SKM-1 (cell line): ENCODE measurements at regions not wholly inside any gene's neighbourhood (a gene's known extent, or its start where the extent isn't known, plus 50 kb on each side); places are given as distances from the start of the nearest gene placed in this dataset.
"Not testable (repeated sequence)": the region's sequence is repeated elsewhere in the genome, so short reads cannot be mapped to it uniquely, and the experiment has no call there.

Experiments used
- DNase-seq: peaks from one replicate; lab custom pipeline; 2025; ENCODE audit not compliant: unreplicated experiment; lab: John Stamatoyannopoulos, UW

DNA sequence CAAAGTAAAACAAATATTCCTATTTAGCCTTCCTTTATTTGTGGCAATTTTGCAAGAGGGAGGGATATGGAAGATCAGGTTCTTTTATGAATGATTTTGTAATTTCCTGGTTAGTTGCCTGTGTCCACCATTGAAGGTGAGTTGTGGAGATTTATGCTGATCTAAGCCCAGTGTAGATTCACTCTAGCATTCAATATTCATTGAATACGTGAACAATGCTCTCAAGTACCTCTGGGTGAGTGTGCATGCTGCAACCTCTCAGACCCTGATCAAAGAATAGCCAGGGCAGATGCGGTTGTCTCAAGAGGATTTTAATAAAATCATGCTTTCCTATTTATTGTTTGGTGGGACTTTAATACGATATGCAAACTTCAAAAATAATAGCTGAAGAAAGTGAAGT, 628.4 kb downstream of the SPRY1 start:
- no peak for DNase-seq

DNA sequence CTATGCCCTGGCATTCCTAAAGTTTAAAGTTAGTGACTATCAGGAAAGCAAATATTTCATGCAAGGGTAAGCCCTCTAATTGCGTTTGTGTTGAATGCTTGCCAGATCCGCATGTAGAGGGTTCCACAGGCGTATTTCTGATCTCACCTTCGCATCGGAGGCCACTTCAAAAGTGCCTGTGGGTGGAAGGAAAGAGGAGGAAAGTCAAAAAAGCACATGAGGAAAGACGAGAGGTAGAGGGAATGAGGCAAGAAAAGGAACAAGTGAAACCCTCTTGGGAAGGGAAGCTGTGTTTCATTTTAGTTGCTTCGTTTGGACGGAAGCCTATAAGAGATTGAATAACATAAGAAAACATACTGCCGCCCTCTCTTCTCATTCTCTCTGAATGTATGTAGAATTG, 628.8 kb downstream of the SPRY1 start:
- DNase-seq: no peak

DNA sequence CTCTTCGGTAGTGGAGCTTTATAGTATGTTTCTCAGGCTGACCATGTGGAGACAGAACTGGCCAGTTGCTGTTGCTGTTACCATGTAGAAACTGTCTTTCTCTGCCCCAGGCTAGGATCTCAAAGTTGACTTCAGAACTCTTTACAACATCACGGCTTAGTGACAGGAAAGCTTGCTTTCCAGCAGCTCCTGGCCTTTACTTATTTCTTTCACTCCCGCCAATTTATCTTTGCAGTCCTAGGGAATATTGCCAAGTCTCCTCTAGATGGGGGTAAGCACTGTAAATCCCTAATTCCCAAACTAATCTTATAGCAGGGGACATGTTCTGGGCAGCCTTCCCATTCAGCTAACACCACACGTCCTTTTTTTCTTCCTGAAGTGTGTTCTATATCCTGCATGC, 631.6 kb downstream of the SPRY1 start:
- DNase-seq: no peak

DNA sequence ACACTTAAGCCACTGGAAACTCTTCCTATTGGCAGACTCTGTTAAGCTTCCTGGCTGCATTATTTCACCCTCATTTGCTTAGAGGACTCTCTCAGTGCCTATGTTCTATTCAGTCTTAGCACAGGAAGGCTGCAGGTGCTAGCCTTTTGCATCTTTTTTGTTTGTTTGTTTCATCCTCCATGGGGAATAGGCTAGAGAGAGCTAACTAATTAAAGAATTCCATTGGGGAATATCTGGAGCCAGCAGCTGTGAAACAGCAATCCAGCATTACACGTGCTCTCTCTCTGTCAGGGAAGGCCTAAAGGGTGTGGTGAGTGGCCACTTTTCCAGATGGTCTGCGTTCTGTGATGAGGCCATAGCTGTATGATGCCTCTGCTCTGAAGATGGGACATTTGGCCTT, 633.6 kb downstream of the SPRY1 start:
- no peak for DNase-seq

DNA sequence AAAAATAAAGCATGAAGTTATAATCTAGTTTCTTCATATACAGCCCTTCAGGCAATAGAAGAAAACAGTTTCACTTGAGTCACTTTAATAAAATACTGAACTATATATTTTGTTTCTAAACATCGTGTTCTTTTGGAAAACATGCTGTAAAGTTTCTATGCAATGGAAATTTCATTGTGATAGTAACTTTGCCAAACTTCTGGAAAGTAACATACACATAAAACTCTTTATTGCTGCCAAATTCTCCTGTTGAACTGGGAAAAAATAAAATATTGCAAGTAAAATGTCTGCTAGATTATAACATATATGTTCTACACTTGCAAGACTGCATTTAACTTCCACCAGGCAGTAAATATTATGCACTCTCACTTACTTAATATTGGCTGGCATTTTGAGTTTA, 635.4 kb downstream of the SPRY1 start:
- DNase-seq: no peak

DNA sequence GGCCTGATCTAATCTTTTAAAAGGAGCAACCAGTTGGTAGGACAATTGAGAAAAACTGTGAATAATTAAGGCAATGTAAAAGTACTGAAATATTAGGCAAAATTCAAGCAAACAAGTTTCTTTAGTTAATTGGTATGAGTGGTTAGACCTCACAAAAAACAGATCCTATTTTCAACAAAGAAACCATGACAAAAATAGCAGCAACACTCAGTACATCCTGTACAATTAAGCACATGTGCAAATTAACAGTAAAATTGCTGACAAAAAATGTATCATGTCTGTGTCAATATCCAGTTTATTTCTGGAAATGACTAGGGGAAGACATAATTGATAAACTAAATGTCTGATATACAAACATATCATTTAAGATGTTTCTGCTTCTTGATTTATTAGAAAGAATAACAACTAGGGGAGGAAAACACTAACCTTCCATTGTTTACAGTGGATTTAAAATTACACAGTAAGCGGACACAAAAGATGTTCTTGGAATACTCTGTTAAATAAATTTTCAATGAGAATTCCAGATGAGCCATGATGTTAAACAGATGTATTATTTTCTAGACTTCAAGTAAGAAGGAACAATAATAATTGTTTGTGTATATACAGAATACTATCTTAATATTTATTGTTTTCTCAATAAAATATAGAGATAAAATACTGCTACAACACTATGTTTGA, 638.9 kb downstream of the SPRY1 start:
- DNase-seq: no peak

DNA sequence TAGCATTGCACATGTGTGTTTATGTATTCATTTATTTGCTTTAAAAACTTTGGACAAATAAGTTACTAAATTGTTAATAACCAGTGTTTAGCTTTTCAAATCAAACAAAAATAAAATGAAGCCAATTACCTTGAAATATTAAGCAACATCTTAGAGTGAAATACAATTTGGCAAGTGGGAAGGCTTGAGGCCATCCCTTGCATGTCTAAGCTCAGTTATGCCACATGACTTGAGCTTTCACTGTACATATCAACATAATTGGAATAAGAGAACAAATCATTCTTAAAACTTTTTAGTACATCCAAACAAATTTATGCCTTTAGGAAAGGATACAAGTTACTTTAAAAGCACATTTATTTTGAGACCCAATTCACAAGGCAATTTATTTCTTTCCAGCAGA, 640.6 kb downstream of the SPRY1 start:
- DNase-seq: no peak

DNA sequence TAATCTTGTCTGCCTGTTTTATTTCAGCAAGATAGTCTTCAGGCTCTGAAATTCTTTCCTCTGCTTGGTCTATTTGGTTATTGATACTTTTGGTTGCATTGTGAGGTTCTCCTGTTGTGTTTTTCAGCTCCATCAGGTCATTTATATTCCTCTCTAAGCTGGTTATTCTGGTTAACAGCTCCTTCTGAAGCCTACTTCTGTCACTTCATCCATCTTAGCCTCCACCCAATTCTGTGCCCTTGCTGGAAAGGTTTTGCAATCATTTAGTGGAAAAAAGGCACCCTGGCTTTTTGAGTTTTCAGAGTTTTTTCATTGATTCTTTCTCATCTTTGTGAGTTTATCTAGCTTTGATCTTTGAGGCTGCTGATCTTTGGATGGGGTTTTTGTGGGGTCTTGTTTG, 647.7 kb downstream of the SPRY1 start:
- no peak for DNase-seq

DNA sequence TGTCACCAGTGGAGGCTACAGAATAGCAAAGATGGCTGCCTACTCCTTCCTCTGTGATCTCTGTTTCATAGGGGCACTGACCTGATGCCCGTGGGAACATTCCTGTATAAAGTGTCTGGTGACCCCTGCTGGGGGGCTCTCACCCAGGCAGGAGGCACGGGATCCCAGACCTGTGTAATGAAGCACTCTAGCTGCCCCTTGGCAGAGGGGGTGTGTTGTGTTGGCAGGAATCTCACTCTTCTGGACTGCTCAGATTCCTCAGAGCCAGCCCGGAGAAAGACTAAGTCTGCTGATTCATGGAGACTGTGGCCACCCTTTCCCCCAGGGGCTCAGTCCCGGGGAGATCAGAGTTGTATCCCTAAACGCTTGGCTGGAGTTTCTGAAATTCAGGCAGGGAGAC, 648.3 kb downstream of the SPRY1 start:
- no peak for DNase-seq

DNA sequence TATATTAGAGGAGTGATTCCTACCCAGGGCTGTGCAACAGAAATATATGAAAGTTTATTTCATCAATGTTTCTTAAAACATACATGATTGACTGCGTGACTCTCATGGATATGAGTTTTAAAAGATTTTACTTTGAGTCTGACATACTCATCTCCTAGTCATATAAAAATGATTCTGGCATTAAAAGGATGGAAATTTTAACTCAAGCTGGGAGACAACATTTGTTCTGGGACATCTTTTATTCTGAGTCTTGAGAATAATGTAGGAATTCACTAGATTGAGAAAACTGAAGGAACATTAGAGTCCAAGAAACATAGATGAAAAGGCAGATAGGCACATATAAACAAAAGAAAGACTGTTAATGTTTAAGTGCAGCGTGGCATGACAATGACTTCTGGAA, 649.6 kb downstream of the SPRY1 start:
- DNase-seq: no peak

DNA sequence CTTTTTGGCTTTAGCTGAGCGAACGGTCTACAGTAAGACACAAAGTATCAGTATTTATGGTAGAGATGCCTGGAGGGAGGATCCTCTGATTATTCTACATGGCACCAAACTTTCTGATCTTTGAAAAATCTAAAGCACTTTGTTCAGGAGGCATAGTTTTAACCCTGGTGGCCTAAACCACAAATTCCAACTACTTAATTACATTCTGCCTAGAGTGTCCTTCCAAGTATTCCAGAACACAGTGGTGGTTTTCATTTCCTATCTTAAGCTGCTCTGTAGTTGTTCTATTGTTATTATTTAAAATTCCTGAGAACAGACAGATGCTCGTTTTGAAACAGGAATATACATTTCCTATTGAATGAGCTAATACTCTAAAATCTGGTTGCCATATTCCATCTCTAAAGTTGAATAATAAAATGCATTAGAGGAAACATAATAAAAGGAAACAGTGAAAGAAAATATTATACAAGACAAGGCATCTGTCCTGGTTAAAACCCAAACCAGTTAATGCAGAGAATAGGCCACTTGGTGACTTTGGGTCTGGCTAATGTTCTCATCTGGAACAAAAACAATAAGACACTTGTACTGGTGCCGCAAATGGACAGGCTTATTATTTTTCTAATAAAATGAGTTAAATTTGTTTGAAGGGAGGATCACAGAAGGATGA, 657.4 kb downstream of the SPRY1 start:
- no peak for DNase-seq

DNA sequence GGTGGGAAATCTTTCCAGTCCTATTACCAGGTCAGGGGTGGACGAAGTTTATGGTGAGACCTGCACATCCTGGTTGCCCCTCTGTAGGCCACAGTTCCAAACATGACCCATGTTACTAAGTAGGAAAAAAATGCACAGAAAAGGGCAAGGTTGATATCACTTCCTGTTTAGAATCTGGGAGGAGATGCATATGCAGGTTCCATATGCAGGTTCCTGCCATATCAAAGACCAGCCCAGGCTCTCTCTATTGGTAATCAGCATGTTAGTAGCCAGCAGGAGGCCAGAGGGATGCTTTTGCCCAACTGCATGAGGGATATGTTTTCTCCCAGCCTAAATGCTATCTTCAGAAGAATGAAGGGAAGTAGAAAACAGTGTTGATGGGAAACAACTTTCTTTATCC, 657.2 kb downstream of the ANKRD50 start:
- DNase-seq: no peak

DNA sequence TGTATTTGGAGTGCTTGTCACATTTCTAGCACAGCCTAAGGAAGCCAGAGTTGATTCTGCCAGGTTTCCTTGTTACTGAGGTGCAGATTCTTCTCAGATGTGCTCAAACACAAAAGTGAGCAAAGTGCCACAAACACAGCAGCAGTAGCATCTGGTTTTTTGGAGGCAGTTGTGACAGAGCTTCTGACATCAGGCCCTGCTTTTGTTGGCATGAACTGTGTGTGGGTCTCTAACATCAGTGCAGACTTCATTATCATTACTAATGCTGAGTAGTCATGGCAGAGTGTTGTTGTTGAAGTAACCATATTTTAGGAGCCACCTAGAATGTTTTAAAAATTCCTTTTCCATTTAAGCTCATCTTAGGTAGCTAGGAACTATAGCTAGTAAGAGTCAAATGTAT, 656.6 kb downstream of the ANKRD50 start:
- no peak for DNase-seq

DNA sequence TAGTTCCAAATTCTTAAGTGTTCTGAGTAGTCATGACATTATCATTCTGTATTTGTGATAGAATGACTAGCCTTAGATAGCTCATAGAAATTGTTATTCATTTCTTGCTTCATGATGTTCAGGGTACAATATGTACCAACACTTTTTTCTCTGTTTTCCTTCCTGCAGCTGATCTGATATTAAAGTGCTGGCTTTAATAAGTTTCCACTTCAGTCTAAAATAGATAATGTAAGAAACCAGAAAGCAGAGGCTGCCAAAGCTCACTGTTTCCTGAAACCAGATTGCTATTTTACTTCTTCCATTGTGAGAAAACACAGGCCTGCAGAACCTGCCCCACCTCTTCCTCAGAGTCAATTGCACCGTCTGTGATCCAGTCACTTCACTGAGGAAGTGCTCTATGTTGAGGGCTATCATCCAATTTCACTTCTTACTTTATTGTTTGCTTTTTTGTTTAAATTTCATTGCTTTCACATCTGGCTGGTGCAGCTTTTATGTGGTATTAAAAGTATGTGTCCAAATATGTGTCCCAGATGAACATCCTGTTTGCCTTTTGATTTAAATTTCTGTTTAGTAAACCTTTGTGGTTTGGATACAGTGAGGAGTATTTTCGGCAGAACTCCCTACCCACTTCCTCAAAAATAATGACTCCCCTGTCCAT, 652.1 kb downstream of the ANKRD50 start:
- peak; percentile 32 for DNase-seq

DNA sequence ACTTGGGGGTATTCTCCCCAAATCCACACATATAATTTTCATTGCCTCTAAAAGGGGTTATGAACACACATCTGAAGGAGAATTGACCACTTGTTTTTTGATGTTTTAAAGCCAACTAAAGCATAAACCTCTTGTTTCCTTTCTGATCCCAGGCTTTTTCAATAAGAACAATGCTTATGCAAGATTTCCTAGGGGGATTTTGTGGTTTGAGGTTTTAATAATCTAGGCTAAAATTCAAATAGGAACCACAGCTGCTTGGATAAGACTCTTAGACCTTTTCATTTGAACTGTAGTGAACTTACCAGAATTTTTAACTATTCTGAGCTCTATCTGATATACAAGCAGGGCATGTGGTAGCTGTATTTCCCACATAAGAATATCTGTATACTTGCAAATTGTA, 651.1 kb downstream of the ANKRD50 start:
- DNase-seq: no peak

DNA sequence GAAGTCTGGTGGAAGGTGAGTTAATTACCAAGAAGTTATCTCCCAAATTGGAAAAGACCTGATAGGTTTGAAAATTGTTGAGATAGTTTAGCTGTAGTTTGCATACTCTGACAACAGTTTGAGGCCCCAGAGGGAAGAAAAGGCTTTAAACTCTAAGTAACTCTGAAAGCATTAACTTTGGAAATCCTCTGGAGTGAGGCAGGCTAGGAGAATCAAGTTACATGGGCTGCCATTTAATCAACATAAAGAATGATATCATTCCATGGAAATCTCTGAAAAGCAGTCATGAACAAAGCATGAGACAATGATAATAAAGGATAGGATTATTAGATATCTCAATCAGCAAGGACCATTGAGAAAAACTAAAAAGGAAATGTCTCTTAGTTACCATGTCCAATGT, 647.1 kb downstream of the ANKRD50 start:
- DNase-seq: no peak

DNA sequence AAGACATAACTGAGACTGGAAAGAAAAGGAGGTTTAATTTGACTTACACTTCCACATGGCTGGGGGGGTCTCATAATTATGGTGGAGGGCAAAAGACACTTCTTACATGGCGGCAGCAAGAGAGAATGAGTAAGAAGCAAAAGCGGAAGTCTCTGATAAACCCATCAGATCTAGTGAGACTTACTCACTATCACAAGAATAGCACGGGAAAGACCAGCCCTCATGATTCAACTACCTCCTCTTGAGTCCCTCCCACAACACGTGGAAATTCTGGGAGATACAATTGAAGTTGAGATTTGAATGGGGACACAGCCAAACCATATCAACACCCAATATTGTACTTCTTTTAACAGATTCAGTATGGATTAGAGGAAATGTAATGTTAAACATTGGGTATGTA, 646.6 kb downstream of the ANKRD50 start:
- DNase-seq: no peak

DNA sequence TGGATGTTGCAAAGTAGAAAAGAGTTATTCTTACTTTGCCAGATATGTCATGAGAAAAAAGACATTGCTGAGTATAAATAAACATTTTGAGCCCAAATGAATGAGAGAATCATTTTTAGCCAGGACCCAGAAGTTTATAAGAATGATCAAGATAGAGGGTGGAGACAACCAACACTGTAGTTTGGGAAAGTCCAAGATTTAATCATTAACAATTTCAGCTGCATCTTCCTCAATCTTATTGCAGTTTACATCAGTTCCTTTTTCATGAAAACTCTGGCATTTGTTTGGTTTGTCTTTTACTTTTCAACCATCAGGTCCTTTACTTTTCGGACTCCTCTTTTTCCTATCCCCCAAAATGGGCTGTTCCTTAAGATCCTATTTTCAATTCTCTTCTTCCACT, 645.9 kb downstream of the ANKRD50 start:
- no peak for DNase-seq

DNA sequence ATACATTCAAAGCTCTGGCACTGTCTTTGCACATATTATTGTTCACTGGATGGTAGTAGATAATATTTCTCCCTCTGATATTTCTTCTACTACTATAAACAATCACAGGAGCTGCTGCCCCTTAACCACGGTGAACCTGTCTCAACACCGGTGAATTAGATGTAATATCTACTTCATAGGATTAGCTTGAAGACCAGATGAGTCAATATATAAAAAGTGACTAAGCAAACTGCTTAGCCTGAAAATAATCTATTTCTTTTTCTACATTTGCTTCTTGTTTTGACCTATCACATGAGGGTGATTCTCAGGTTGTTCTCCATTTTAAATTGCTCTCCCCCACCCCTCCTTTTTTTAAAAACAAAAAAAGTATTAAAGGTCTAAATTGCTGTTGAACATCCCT, 645.5 kb downstream of the ANKRD50 start:
- no peak for DNase-seq

DNA sequence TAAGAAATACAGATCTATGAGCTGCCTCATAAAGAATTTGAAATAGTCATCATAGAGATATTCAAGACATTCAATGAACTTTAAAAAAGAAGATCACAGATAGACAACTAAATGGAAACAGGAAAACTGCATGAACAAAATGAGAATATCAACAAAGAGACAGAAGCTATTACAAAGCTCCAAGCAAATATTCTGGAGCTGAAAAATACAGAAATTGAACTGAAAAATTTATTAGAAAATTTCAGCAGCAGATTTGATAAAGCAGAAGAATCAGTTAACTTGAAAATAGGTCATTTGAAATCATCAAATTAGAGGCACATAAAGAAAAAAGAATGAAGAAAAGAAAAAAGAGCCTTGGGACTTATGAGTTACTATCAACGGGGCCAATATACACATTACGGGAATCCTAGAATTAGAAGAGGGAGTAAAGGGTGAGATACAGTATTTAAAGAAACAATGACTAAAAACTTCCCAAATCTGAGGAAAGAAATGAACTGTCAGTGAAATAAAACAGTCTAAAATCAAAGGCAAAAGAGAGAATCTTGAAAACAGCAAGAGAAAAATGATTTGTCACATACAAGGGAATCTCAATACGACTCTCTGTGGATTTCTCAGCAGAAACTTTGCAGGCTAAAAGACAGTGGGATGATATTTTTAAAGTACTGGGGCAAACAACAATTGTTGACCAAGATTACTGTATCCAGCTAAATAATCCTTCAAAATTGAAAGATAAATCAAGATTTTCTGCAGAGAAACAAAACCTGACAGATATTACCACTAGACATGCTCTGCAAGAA, 641.6 kb downstream of the ANKRD50 start:
- DNase-seq: no peak

DNA sequence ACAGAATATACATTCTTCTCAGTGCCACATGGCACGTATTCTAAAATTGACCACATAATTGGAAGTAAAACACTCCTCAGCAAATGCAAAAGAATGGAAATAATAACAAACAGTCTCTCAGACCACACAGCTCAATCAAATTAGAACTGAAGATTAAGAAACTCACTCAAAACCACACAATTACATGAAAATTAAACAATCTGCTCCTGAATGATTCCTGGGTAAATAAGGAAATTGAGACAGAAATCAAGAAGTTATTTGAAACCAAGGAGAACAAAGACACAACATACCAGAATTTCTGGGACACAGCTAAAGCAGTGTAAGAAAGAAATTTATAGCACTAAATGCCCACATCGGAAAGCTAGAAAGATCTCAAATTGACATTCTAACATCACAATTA, 637.3 kb downstream of the ANKRD50 start:
- not testable (repeated sequence) for DNase-seq
